Tibial nerve (tissue), 4 donors: ENCODE measurements at regions not wholly inside any gene's neighbourhood (a gene's known extent, or its start where the extent isn't known, plus 50 kb on each side); places are given as distances from the start of the nearest gene placed in this dataset.

Experiments
- CTCF ChIP-seq, 5 experiments: fragments of 200-600 bp in 3 of 5; fragments of 450-650 bp in 2 of 5; sonication (generic) in 3 of 5; IDR thresholded peaks; one replicate each; pipeline ENCODE4 v1.5.1; 2016 to 2019; ENCODE audit warnings: antibody characterized with exemption in 5 of 5, mild to moderate bottlenecking in 3 of 5, moderate library complexity in 2 of 5
- EP300 ChIP-seq, 2 donors: sonication (generic); formaldehyde crosslinking; IDR thresholded peaks; one replicate each; pipeline ENCODE4 v1.6.1; 2017; ENCODE audit warnings: antibody characterized with exemption in 2 of 2, mild to moderate bottlenecking in 1 of 2
- POLR2A ChIP-seq, 2 donors: fragments of 450-650 bp; IDR thresholded peaks; one replicate each; pipeline ENCODE4 v1.6.1; 2017; ENCODE audit warnings: antibody characterized with exemption in 2 of 2, mild to moderate bottlenecking in 2 of 2, moderate library complexity in 2 of 2

DNA sequence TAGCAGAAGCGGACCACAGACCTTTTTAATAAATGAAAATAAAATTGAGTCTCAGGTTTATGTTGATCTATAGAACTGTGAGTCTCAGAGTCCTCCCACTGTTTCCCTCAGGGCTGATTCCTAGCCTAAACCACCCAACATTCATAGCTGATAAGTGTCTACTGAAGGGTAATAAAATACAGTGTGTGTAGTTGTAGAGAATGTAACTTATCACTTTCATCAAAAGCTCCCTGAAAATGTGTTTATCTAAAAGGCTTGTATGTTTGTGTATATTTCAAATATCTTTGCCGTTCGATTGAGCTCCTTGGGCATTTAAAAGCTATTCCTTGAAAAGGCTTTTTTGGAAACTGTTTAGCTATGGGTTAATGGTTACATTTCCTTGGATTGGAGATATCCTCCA, 740.3 kb upstream of the SOX9 start:
- TF ChIP-seq EP300 (IDR thresholded peaks at IDR 0.05), result no peak
- no peak for TF ChIP-seq POLR2A (IDR thresholded peaks at IDR 0.05)
- TF ChIP-seq CTCF (IDR thresholded peaks at IDR 0.05), result no peak
